Astrocyte (in vitro differentiated cells and primary cell): ENCODE measurements at regions not wholly inside any gene's neighbourhood (a gene's known extent, or its start where the extent isn't known, plus 50 kb on each side); places are given as distances from the start of the nearest gene placed in this dataset.

Experiments
- CTCF ChIP-seq: IDR thresholded peaks from 2 replicates; pipeline ENCODE4 v1.5.1; 2011; ENCODE audit warnings: low read depth, mild to moderate bottlenecking, inconsistent platforms, low read length, moderate library complexity; ENCODE audit not compliant: insufficient read depth
- EZH2 ChIP-seq: IDR thresholded peaks from 2 replicates; pipeline ENCODE4 v1.6.1; 2012; ENCODE audit warnings: mild to moderate bottlenecking, low read length, inconsistent platforms; ENCODE audit not compliant: insufficient read depth

GRCh38 chr4:30667919-30668318 lies 52.2 kb upstream of the PCDH7 start:
- TF ChIP-seq CTCF (no peak), EZH2 (no peak)
